ENCODE measurements at regions not wholly inside any gene's neighbourhood (a gene's known extent, or its start where the extent isn't known, plus 50 kb on each side); places are given as distances from the start of the nearest gene placed in this dataset.

DNA sequence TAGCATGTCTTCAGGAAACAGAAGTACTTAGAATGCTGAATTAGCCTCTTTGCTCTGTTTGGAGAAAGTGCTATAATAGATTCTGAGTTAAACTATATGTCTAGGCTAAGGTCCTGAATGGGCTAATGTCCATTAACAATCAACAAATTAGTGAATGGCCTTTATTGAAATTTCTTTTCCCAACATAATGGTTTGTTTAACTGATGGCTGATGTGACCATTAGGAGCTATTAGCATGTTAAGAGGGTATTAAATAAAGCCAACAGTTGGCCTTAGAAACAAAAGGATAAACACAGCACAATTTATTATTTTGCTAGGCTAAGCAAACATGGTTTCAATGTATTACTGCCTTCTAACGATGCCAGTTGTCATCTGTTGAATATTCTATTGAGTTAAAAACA is 234.3 kb upstream of the HS3ST5 start:
- Histone ChIP-seq H4K20me1 (ENCODE audit: insufficient read depth) (no peaks in the 10 kb centered on the region), H3K9me3 (no peaks in the 10 kb centered on the region), H3K9me2 (no peaks in the 10 kb centered on the region), H3K4me1 (ENCODE audit: control insufficient read depth in 1 of 2, insufficient read depth in 2 of 2, low read depth in 1 of 2, low read length in 1 of 2) (no peaks in the 10 kb centered on the region; a peak in 1 of 4 replicates), H3K4me3 (ENCODE audit: low read depth in 2 of 2, low read length in 1 of 2) (no peak overlapping the region), H3K36me3 (replicated peaks in 1 of 2; ENCODE audit: control insufficient read depth in 1 of 2, insufficient read depth in 2 of 2, low read length in 1 of 2) (no peaks in the 10 kb centered on the region), H3K79me2 (ENCODE audit: insufficient read depth) (no peaks in the 10 kb centered on the region), H3K27me3 (ENCODE audit: insufficient read depth) (no peaks in the 10 kb centered on the region), H3K9ac (no peak overlapping the region), H3K4me2 (no peak overlapping the region), H3K27ac (ENCODE audit: low read depth in 2 of 2, low read length in 1 of 2) (no peak overlapping the region), H3F3A (replicated peaks; ENCODE audit: insufficient read depth) (no peaks in the 10 kb centered on the region), H2AFZ (ENCODE audit: low read depth) (no peak overlapping the region)
- TF ChIP-seq RXRA (IDR thresholded peaks at IDR 0.05; ENCODE audit: borderline replicate concordance, low read depth): no peak
- no peak for TF ChIP-seq FOXJ3 (CRISPR knock-in tag; IDR thresholded peaks at IDR 0.05)
- no peak for TF ChIP-seq POLR2AphosphoS5 (IDR thresholded peaks at IDR 0.05; ENCODE audit: low read depth, low read length)
- TF ChIP-seq YY1 (IDR thresholded peaks at IDR 0.05; ENCODE audit: low read depth): no peak
- no peak for TF ChIP-seq TAF1 (IDR thresholded peaks at IDR 0.05; ENCODE audit: borderline replicate concordance, low read depth, low read length)
- TF ChIP-seq NFIC (IDR thresholded peaks at IDR 0.05; ENCODE audit: borderline replicate concordance): no peak
- TF ChIP-seq EZH2phosphoT487 (IDR thresholded peaks at IDR 0.05; ENCODE audit: borderline replicate concordance, low read depth): no peak
- CTCF ChIA-PET: interaction anchor here (1.0 to 1.4 kb wide), 2 partner anchors 234 to 1434 kb away, joined by 4 read pairs; partner anchors contain the start of gene HS3ST5
- no peak for DNase-seq
- WGBS (ENCODE audit: low lambda C conversion rate): 32% methylated on average over 1 of the region's 1 CpG
- POLR2A ChIA-PET: no interaction called here

DNA sequence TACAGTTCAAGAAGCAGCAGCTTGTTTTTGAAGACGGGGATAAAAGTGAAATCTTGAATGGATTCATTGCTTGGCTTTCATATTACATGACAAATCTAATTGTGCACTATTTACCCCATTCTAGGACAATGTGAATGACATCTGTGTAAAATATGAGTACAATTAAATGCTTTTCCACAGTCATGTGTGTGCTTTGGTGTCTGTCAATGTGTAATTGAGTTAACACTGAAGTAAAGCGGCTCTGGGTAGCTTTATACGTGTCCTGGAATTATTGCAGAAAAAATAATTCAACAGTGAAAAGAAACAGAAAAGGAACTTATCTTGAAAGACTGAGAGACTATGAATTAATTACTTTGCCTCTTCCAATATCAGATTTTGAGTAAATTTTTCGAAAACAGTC is 233.5 kb upstream of the HS3ST5 start:
- no peak overlapping the region for H3K27ac ChIP-seq (ENCODE audit: low read depth in 2 of 2, low read length in 1 of 2)
- ChIA-PET POLR2A (no interaction called here), CTCF (no interaction called here)
- H3K9ac ChIP-seq: no peak overlapping the region
- H3K36me3 ChIP-seq (replicated peaks in 1 of 2; ENCODE audit: control insufficient read depth in 1 of 2, insufficient read depth in 2 of 2, low read length in 1 of 2): no peaks in the 10 kb centered on the region
- peak; percentile 46 for DNase-seq
- H3K79me2 ChIP-seq (ENCODE audit: insufficient read depth): no peaks in the 10 kb centered on the region
- WGBS (ENCODE audit: low lambda C conversion rate): 0% methylated on average over 4 of the region's 4 CpGs
- H3K4me3 ChIP-seq (ENCODE audit: low read depth in 2 of 2, low read length in 1 of 2): no peak overlapping the region
- no peaks in the 10 kb centered on the region; a peak in 1 of 4 replicates for H3K4me1 ChIP-seq (ENCODE audit: control insufficient read depth in 1 of 2, insufficient read depth in 2 of 2, low read depth in 1 of 2, low read length in 1 of 2)
- H2AFZ ChIP-seq (ENCODE audit: low read depth): no peak overlapping the region
- H3F3A ChIP-seq (replicated peaks; ENCODE audit: insufficient read depth): no peaks in the 10 kb centered on the region
- H4K20me1 ChIP-seq (ENCODE audit: insufficient read depth): no peaks in the 10 kb centered on the region
- no peaks in the 10 kb centered on the region for H3K27me3 ChIP-seq (ENCODE audit: insufficient read depth)
- H3K9me3 ChIP-seq: no peaks in the 10 kb centered on the region
- H3K9me2 ChIP-seq: no peaks in the 10 kb centered on the region
- no peak overlapping the region for H3K4me2 ChIP-seq
- TF ChIP-seq EP300 (IDR thresholded peaks at IDR 0.05; ENCODE audit: borderline replicate concordance in 1 of 2, low read depth in 1 of 2, low read length in 1 of 2) (peak in 1 of 2 experiments; percentile 98; a peak in 2 of 4 replicates), ELF1 (IDR thresholded peaks at IDR 0.05) (no peak), FOXM1 (IDR thresholded peaks at IDR 0.05; ENCODE audit: low read depth) (no peak), POLR2AphosphoS5 (IDR thresholded peaks at IDR 0.05; ENCODE audit: low read depth, low read length) (no peak; the same call in 1 of the 2 replicates), RXRA (IDR thresholded peaks at IDR 0.05; ENCODE audit: borderline replicate concordance, low read depth) (no peak), RCOR1 (IDR thresholded peaks at IDR 0.05; ENCODE audit: low read length) (peak; percentile 100), RFX5 (IDR thresholded peaks at IDR 0.05; ENCODE audit: low read length) (no peak), NFIC (IDR thresholded peaks at IDR 0.05; ENCODE audit: borderline replicate concordance) (no peak), MXI1 (IDR thresholded peaks at IDR 0.05; ENCODE audit: low read depth, low read length) (no peak; the same call in 1 of the 2 replicates), NRF1 (IDR thresholded peaks at IDR 0.05; ENCODE audit: low read depth, low read length) (no peak), EZH2phosphoT487 (IDR thresholded peaks at IDR 0.05; ENCODE audit: borderline replicate concordance, low read depth) (no peak), FOXJ3 (CRISPR knock-in tag; IDR thresholded peaks at IDR 0.05) (no peak), CHD2 (IDR thresholded peaks at IDR 0.05; ENCODE audit: low read length, partially characterized antibody) (peak; percentile 81), SMC3 (IDR thresholded peaks at IDR 0.05; ENCODE audit: low read depth, low read length) (no peak), SIN3A (IDR thresholded peaks at IDR 0.05; ENCODE audit: borderline replicate concordance, low read depth, low read length) (no peak), TCF12 (IDR thresholded peaks at IDR 0.05) (peak; percentile 61; the same call in 1 of the 2 replicates)
- TF ChIP-seq, protein P1, sequence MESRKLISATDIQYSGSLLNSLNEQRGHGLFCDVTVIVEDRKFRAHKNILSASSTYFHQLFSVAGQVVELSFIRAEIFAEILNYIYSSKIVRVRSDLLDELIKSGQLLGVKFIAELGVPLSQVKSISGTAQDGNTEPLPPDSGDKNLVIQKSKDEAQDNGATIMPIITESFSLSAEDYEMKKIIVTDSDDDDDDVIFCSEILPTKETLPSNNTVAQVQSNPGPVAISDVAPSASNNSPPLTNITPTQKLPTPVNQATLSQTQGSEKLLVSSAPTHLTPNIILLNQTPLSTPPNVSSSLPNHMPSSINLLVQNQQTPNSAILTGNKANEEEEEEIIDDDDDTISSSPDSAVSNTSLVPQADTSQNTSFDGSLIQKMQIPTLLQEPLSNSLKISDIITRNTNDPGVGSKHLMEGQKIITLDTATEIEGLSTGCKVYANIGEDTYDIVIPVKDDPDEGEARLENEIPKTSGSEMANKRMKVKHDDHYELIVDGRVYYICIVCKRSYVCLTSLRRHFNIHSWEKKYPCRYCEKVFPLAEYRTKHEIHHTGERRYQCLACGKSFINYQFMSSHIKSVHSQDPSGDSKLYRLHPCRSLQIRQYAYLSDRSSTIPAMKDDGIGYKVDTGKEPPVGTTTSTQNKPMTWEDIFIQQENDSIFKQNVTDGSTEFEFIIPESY (IDR thresholded peaks at IDR 0.05; ENCODE audit: borderline replicate concordance, low read depth): no peak
- TF ChIP-seq, protein P2, sequence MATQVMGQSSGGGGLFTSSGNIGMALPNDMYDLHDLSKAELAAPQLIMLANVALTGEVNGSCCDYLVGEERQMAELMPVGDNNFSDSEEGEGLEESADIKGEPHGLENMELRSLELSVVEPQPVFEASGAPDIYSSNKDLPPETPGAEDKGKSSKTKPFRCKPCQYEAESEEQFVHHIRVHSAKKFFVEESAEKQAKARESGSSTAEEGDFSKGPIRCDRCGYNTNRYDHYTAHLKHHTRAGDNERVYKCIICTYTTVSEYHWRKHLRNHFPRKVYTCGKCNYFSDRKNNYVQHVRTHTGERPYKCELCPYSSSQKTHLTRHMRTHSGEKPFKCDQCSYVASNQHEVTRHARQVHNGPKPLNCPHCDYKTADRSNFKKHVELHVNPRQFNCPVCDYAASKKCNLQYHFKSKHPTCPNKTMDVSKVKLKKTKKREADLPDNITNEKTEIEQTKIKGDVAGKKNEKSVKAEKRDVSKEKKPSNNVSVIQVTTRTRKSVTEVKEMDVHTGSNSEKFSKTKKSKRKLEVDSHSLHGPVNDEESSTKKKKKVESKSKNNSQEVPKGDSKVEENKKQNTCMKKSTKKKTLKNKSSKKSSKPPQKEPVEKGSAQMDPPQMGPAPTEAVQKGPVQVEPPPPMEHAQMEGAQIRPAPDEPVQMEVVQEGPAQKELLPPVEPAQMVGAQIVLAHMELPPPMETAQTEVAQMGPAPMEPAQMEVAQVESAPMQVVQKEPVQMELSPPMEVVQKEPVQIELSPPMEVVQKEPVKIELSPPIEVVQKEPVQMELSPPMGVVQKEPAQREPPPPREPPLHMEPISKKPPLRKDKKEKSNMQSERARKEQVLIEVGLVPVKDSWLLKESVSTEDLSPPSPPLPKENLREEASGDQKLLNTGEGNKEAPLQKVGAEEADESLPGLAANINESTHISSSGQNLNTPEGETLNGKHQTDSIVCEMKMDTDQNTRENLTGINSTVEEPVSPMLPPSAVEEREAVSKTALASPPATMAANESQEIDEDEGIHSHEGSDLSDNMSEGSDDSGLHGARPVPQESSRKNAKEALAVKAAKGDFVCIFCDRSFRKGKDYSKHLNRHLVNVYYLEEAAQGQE (IDR thresholded peaks at IDR 0.05; ENCODE audit: low read depth, low read length): no peak
- TF ChIP-seq, protein P3, sequence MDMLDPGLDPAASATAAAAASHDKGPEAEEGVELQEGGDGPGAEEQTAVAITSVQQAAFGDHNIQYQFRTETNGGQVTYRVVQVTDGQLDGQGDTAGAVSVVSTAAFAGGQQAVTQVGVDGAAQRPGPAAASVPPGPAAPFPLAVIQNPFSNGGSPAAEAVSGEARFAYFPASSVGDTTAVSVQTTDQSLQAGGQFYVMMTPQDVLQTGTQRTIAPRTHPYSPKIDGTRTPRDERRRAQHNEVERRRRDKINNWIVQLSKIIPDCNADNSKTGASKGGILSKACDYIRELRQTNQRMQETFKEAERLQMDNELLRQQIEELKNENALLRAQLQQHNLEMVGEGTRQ (IDR thresholded peaks at IDR 0.05; ENCODE audit: borderline replicate concordance, low read depth, low read length): no peak

Data from SK-N-SH (cell line).